Astrocyte (in vitro differentiated cells and primary cell): ENCODE measurements at regions not wholly inside any gene's neighbourhood (a gene's known extent, or its start where the extent isn't known, plus 50 kb on each side); places are given as distances from the start of the nearest gene placed in this dataset.

Experiments used
- DNase-seq: peaks from one replicate; pipeline ENCODE4 v3.0.0-alpha.2; 2010; ENCODE audit warnings: low read depth
- FAIRE-seq: peaks from 2 replicates; lab custom pipeline; 2011; peaks lifted over from hg19 to GRCh38; lab: Jason Lieb, UNC
- H2AFZ ChIP-seq: 2 replicates; pipeline ENCODE4 v1.6.0; 2012; ENCODE audit warnings: low read depth, low read length, inconsistent platforms
- H3K27ac ChIP-seq: 2 replicates; pipeline ENCODE4 v1.5.1; 2011; ENCODE audit warnings: low read depth, low read length, inconsistent platforms
- H3K27me3 ChIP-seq: 2 replicates; pipeline ENCODE4 v1.6.0; 2011; ENCODE audit warnings: low read length, inconsistent platforms; ENCODE audit not compliant: insufficient read depth
- H3K36me3 ChIP-seq: 2 replicates; pipeline ENCODE4 v1.5.1; 2011; ENCODE audit warnings: low read length, inconsistent platforms; ENCODE audit not compliant: insufficient read depth
- H3K4me1 ChIP-seq: 2 replicates; pipeline ENCODE4 v1.5.1; 2011; ENCODE audit warnings: low read length, inconsistent platforms; ENCODE audit not compliant: insufficient read depth
- H3K4me2 ChIP-seq: 2 replicates; pipeline ENCODE4 v1.6.0; 2012; ENCODE audit warnings: low read length, inconsistent platforms
- H3K4me3 ChIP-seq: 2 replicates; pipeline ENCODE4 v1.5.1; 2011; ENCODE audit warnings: low read depth, mild to moderate bottlenecking, low read length, inconsistent platforms; ENCODE audit not compliant: insufficient read depth
- H3K79me2 ChIP-seq: 2 replicates; pipeline ENCODE4 v1.6.0; 2012; ENCODE audit warnings: mild to moderate bottlenecking, low read length, inconsistent platforms; ENCODE audit not compliant: insufficient read depth
- H3K9ac ChIP-seq: 2 replicates; pipeline ENCODE4 v1.6.0; 2012; ENCODE audit warnings: mild to moderate bottlenecking, low read length, inconsistent platforms
- H3K9me3 ChIP-seq: 2 replicates; pipeline ENCODE4 v1.5.1; 2012; ENCODE audit warnings: low read depth, mild to moderate bottlenecking, low read length, inconsistent platforms; ENCODE audit not compliant: insufficient read depth
- H4K20me1 ChIP-seq: 2 replicates; pipeline ENCODE4 v1.6.0; 2012; ENCODE audit warnings: low read length, inconsistent platforms; ENCODE audit not compliant: insufficient read depth
- H3K27ac Mint-ChIP-seq: one replicate; pipeline ENCODE4 v1.8.0; 2021; ENCODE audit warnings: mild to moderate bottlenecking, mixed read lengths; ENCODE audit not compliant: unreplicated experiment
- H3K27me3 Mint-ChIP-seq: one replicate; pipeline ENCODE4 v1.8.0; 2021; ENCODE audit warnings: low read depth, mixed read lengths; ENCODE audit not compliant: unreplicated experiment
- H3K36me3 Mint-ChIP-seq: one replicate; pipeline ENCODE4 v1.8.0; 2021; ENCODE audit warnings: low read depth, mixed read lengths; ENCODE audit not compliant: unreplicated experiment
- H3K4me1 Mint-ChIP-seq: one replicate; pipeline ENCODE4 v1.8.0; 2021; ENCODE audit warnings: low read depth, mixed read lengths; ENCODE audit not compliant: unreplicated experiment
- H3K4me3 Mint-ChIP-seq: one replicate; pipeline ENCODE4 v1.8.0; 2021; ENCODE audit warnings: mild to moderate bottlenecking, moderate library complexity, mixed read lengths; ENCODE audit not compliant: unreplicated experiment
- H3K9me3 Mint-ChIP-seq: one replicate; pipeline ENCODE4 v1.8.0; 2021; ENCODE audit warnings: mild to moderate bottlenecking, mixed read lengths; ENCODE audit not compliant: unreplicated experiment
- EZH2 ChIP-seq: IDR thresholded peaks from 2 replicates; pipeline ENCODE4 v1.6.1; 2012; ENCODE audit warnings: mild to moderate bottlenecking, low read length, inconsistent platforms; ENCODE audit not compliant: insufficient read depth
- TF ChIP-seq, protein P1 (sequence below): IDR thresholded peaks from 2 replicates; pipeline ENCODE4 v1.5.1; 2011; ENCODE audit warnings: low read depth, mild to moderate bottlenecking, inconsistent platforms, low read length, moderate library complexity; ENCODE audit not compliant: insufficient read depth

DNA sequence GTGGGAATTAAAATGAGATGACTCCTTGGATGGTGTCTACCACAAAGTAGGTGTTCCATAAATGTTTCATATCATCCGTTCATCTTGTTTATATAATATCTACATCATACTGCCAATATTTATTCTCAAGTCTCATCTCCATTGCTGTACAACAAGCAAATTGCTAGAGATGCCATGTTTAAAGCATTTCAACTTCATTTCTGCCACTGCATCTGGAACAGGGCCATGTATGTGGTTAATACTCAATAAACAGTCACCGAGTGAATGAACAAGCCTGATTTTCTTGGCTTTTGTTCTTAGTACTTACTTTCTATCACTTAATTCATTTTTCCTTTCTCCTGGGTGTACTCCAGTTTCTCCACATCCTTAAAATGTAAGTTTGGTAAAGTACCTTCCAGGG, 107.6 kb downstream of the KCNJ2 start:
- Histone ChIP-seq H3K27me3 (no peaks in the 10 kb centered on the region), H3K4me2 (no peak overlapping the region), H3K36me3 (no peaks in the 10 kb centered on the region), H3K4me3 (no peak overlapping the region), H3K9ac (no peak overlapping the region), H3K9me3 (no peaks in the 10 kb centered on the region), H3K4me1 (no peaks in the 10 kb centered on the region), H4K20me1 (no peaks in the 10 kb centered on the region), H3K27ac (no peak overlapping the region), H3K79me2 (no peaks in the 10 kb centered on the region), H2AFZ (no peak overlapping the region)
- TF ChIP-seq, protein P1, sequence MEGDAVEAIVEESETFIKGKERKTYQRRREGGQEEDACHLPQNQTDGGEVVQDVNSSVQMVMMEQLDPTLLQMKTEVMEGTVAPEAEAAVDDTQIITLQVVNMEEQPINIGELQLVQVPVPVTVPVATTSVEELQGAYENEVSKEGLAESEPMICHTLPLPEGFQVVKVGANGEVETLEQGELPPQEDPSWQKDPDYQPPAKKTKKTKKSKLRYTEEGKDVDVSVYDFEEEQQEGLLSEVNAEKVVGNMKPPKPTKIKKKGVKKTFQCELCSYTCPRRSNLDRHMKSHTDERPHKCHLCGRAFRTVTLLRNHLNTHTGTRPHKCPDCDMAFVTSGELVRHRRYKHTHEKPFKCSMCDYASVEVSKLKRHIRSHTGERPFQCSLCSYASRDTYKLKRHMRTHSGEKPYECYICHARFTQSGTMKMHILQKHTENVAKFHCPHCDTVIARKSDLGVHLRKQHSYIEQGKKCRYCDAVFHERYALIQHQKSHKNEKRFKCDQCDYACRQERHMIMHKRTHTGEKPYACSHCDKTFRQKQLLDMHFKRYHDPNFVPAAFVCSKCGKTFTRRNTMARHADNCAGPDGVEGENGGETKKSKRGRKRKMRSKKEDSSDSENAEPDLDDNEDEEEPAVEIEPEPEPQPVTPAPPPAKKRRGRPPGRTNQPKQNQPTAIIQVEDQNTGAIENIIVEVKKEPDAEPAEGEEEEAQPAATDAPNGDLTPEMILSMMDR = no peak
- TF ChIP-seq EZH2 = no peak
- H3K27me3 Mint-ChIP-seq = no peaks in the 10 kb centered on the region
- no peaks in the 10 kb centered on the region for H3K36me3 Mint-ChIP-seq
- H3K4me1 Mint-ChIP-seq = no peaks in the 10 kb centered on the region
- DNase-seq = peak; percentile 44
- H3K27ac Mint-ChIP-seq = no peak overlapping the region
- FAIRE-seq = no peak
- H3K9me3 Mint-ChIP-seq = peaks cover 3% of the 10 kb centered on the region
- H3K4me3 Mint-ChIP-seq = no peak overlapping the region

DNA sequence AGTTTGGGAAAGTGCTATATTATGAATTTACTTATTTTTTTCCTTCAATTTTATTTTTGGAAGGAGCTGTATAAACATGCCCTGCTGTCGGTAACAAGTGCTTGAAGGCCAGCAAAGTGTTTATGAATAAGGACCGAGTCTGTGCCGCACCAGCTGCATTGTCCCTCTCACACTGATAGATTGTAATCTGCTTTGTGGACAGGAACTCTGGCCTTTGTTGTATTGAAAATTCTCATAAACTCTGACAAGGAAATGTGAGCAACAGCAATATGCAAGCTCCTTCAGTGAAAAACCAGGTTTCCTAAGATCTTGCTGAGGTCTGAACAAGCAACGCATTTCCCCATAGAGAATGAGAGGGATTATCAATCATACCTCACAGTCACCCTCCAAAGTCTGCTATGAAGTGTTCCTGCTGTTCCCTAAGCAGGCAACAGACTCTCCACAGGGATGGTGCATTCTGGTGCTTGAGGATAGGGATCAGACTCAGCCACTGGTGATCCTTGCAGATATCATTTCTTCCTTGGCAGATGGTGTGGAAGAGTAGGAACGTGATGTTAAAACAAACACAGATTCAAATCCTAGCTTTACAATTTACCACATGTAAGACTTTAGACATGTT, 109.6 kb downstream of the KCNJ2 start:
- no peak overlapping the region for H3K9ac ChIP-seq
- Mint-ChIP-seq H3K4me3 (no peak overlapping the region), H3K9me3 (peaks cover 3% of the 10 kb centered on the region), H3K27ac (no peak overlapping the region), H3K36me3 (no peaks in the 10 kb centered on the region), H3K27me3 (no peaks in the 10 kb centered on the region), H3K4me1 (no peaks in the 10 kb centered on the region)
- DNase-seq (no peak), FAIRE-seq (no peak)
- no peaks in the 10 kb centered on the region for H3K79me2 ChIP-seq
- no peak overlapping the region for H3K27ac ChIP-seq
- H3K9me3 ChIP-seq = no peaks in the 10 kb centered on the region
- H2AFZ ChIP-seq = no peak overlapping the region
- H3K36me3 ChIP-seq = no peaks in the 10 kb centered on the region
- H3K4me3 ChIP-seq = no peak overlapping the region
- no peaks in the 10 kb centered on the region for H4K20me1 ChIP-seq
- no peaks in the 10 kb centered on the region for H3K27me3 ChIP-seq
- H3K4me2 ChIP-seq = no peak overlapping the region
- TF ChIP-seq, protein P1 = no peak
- TF ChIP-seq EZH2 = no peak
- no peaks in the 10 kb centered on the region for H3K4me1 ChIP-seq

DNA sequence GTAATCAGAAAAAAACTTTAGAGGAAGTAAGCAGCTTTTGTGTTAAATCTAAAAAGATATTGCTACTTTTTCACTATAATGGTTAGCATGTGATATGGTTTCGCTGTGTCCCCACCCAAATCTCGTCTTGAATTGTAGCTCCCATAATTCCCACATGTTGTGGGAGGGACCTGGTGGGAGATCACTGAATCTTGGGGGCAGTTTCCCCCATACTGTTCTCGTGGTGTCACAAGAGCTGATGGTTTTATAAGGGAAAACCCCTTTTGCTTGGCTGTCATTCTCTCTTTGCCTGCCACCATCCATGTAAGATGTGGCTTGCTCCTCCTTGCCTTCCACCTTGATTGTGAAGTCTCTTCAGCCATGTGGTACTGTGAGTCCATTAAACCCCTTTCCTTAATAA, 117.1 kb downstream of the KCNJ2 start:
- H3K9ac ChIP-seq = no peak overlapping the region
- H3K4me1 Mint-ChIP-seq = no peaks in the 10 kb centered on the region
- peaks cover under 1% of the 10 kb centered on the region for H3K9me3 Mint-ChIP-seq
- H3K9me3 ChIP-seq = no peaks in the 10 kb centered on the region
- no peak overlapping the region for H3K4me3 Mint-ChIP-seq
- no peaks in the 10 kb centered on the region for H3K36me3 Mint-ChIP-seq
- TF ChIP-seq, protein P1 = no peak
- no peak for TF ChIP-seq EZH2
- FAIRE-seq = no peak
- no peaks in the 10 kb centered on the region for H3K4me1 ChIP-seq
- no peak overlapping the region for H3K27ac Mint-ChIP-seq
- no peak for DNase-seq
- H3K27me3 ChIP-seq = no peaks in the 10 kb centered on the region
- H2AFZ ChIP-seq = no peak overlapping the region
- no peak overlapping the region for H3K27ac ChIP-seq
- no peaks in the 10 kb centered on the region for H3K27me3 Mint-ChIP-seq
- H3K4me3 ChIP-seq = no peak overlapping the region
- H4K20me1 ChIP-seq = no peaks in the 10 kb centered on the region
- no peaks in the 10 kb centered on the region for H3K79me2 ChIP-seq
- H3K4me2 ChIP-seq = no peak overlapping the region
- H3K36me3 ChIP-seq = no peaks in the 10 kb centered on the region
